ENCODE measurements at regions not wholly inside any gene's neighbourhood (a gene's known extent, or its start where the extent isn't known, plus 50 kb on each side); places are given as distances from the start of the nearest gene placed in this dataset.

- TF ChIP-seq, protein P1, sequence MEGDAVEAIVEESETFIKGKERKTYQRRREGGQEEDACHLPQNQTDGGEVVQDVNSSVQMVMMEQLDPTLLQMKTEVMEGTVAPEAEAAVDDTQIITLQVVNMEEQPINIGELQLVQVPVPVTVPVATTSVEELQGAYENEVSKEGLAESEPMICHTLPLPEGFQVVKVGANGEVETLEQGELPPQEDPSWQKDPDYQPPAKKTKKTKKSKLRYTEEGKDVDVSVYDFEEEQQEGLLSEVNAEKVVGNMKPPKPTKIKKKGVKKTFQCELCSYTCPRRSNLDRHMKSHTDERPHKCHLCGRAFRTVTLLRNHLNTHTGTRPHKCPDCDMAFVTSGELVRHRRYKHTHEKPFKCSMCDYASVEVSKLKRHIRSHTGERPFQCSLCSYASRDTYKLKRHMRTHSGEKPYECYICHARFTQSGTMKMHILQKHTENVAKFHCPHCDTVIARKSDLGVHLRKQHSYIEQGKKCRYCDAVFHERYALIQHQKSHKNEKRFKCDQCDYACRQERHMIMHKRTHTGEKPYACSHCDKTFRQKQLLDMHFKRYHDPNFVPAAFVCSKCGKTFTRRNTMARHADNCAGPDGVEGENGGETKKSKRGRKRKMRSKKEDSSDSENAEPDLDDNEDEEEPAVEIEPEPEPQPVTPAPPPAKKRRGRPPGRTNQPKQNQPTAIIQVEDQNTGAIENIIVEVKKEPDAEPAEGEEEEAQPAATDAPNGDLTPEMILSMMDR (conservative IDR thresholded peaks at IDR 0.05; ENCODE audit: low read depth, low read length) = no peak
Observed at GRCh38 chrX:129188231-129188630, 335.1 kb downstream of the SMARCA1 start.

GRCh38 chrX:129176710-129177109 lies 346.6 kb downstream of the SMARCA1 start:
- no peaks in the 10 kb centered on the region for H3K36me3 ChIP-seq (ENCODE audit: insufficient read depth)
- no peak overlapping the region for H2AFZ ChIP-seq (ENCODE audit: low read depth)
- no peak overlapping the region for H3K4me3 ChIP-seq (IDR thresholded peaks at IDR 0.05; ENCODE audit: insufficient read depth, low read depth, low read length)
- no peaks in the 10 kb centered on the region for H3K4me1 ChIP-seq (ENCODE audit: low read depth, poor library complexity, severe bottlenecking)
- TF ChIP-seq, protein P1 (conservative IDR thresholded peaks at IDR 0.05; ENCODE audit: low read depth, low read length) = no peak
- H3K9ac ChIP-seq = no peak overlapping the region
- H3K79me2 ChIP-seq (ENCODE audit: insufficient read depth, low read depth) = no peaks in the 10 kb centered on the region
- no peak overlapping the region for H3K4me2 ChIP-seq
- no peak overlapping the region for H3K27ac ChIP-seq
- H3K27me3 ChIP-seq (ENCODE audit: insufficient read depth, low read depth) = no peaks in the 10 kb centered on the region
- H4K20me1 ChIP-seq (ENCODE audit: insufficient read depth) = no peaks in the 10 kb centered on the region

More at GRCh38 chrX:129188231-129188630, 335.1 kb downstream of the SMARCA1 start:
- H3K4me3 ChIP-seq (IDR thresholded peaks at IDR 0.05; ENCODE audit: insufficient read depth, low read depth, low read length) = no peak overlapping the region
- H3K79me2 ChIP-seq (ENCODE audit: insufficient read depth, low read depth) = no peaks in the 10 kb centered on the region
- no peak overlapping the region for H2AFZ ChIP-seq (ENCODE audit: low read depth)
- H3K4me2 ChIP-seq = no peak overlapping the region
- no peak overlapping the region for H3K9ac ChIP-seq
- no peaks in the 10 kb centered on the region for H4K20me1 ChIP-seq (ENCODE audit: insufficient read depth)
- no peak overlapping the region for H3K27ac ChIP-seq
- no peaks in the 10 kb centered on the region for H3K4me1 ChIP-seq (ENCODE audit: low read depth, poor library complexity, severe bottlenecking)
- no peaks in the 10 kb centered on the region for H3K36me3 ChIP-seq (ENCODE audit: insufficient read depth)
- H3K27me3 ChIP-seq (ENCODE audit: insufficient read depth, low read depth) = no peaks in the 10 kb centered on the region

- Histone ChIP-seq H3K4me1 (ENCODE audit: low read depth, poor library complexity, severe bottlenecking) (no peaks in the 10 kb centered on the region), H3K36me3 (ENCODE audit: insufficient read depth) (no peaks in the 10 kb centered on the region), H3K27ac (no peak overlapping the region), H3K4me2 (no peak overlapping the region), H2AFZ (ENCODE audit: low read depth) (no peak overlapping the region), H3K9ac (no peak overlapping the region), H3K27me3 (ENCODE audit: insufficient read depth, low read depth) (no peaks in the 10 kb centered on the region), H4K20me1 (ENCODE audit: insufficient read depth) (no peaks in the 10 kb centered on the region), H3K79me2 (ENCODE audit: insufficient read depth, low read depth) (no peaks in the 10 kb centered on the region), H3K4me3 (IDR thresholded peaks at IDR 0.05; ENCODE audit: insufficient read depth, low read depth, low read length) (no peak overlapping the region)
- TF ChIP-seq, protein P1 (conservative IDR thresholded peaks at IDR 0.05; ENCODE audit: low read depth, low read length) = no peak
Observed at GRCh38 chrX:129161108-129161507, 362.2 kb downstream of the SMARCA1 start.

DNA sequence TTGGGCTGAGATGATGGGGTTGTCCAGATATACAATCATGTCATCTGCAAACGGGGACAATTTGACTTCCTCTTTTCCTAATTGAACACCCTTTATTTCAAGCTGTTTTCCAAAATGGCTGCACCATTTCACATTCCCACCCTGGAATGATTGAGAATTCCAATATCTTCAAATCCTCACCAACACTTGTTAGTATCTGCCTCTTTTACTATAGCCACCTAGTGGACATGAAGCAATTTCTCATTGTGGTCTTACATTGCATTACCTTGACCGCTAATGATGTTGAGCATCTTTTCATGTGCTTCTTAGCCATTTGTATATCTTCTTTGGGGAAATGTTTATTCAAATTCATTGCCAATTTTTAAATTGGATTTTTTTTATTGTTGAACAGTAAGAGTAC lies 364.8 kb downstream of the SMARCA1 start:
- H3K4me3 ChIP-seq (IDR thresholded peaks at IDR 0.05; ENCODE audit: insufficient read depth, low read depth, low read length) = no peak overlapping the region

More for the DNA sequence above, 364.8 kb downstream of the SMARCA1 start:
- Histone ChIP-seq H3K27ac (no peak overlapping the region), H3K79me2 (ENCODE audit: insufficient read depth, low read depth) (no peaks in the 10 kb centered on the region), H3K36me3 (ENCODE audit: insufficient read depth) (no peaks in the 10 kb centered on the region), H3K4me2 (no peak overlapping the region), H4K20me1 (ENCODE audit: insufficient read depth) (no peaks in the 10 kb centered on the region), H3K9ac (no peak overlapping the region), H3K27me3 (ENCODE audit: insufficient read depth, low read depth) (no peaks in the 10 kb centered on the region), H3K4me1 (ENCODE audit: low read depth, poor library complexity, severe bottlenecking) (no peaks in the 10 kb centered on the region), H2AFZ (ENCODE audit: low read depth) (no peak overlapping the region)
- TF ChIP-seq, protein P1 (conservative IDR thresholded peaks at IDR 0.05; ENCODE audit: low read depth, low read length) = no peak
